ENCODE measurements at regions not wholly inside any gene's neighbourhood (a gene's known extent, or its start where the extent isn't known, plus 50 kb on each side); places are given as distances from the start of the nearest gene placed in this dataset.

DNA sequence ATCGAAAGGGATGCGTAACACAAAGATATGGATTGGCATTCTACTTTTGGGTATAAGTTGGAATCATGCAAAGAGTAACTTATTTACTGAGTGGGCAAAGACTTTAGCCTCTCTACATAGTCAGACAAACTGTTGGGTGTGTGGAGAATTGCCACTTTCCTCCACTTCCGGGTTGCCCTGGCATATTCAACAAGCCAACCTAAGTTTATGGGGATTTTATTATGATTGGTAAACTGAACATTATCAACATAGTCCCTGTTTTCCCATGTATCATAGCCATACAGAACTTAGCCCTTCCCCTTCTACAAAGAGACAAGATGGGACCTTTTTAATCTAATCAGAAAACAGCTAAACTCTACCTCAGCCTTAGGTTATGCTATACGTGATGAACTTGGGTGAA is 121.6 kb downstream of the AGTR2 start:
- ChIA-PET POLR2A (no interaction called here), CTCF (no interaction called here)
- Histone ChIP-seq H3K4me3 (ENCODE audit: low read depth, low read length) (no peak overlapping the region), H3K9me3 (ENCODE audit: control insufficient read depth, insufficient read depth, low read depth, low read length) (no peaks in the 10 kb centered on the region), H3K4me1 (ENCODE audit: control insufficient read depth, insufficient read depth, low read length) (no peaks in the 10 kb centered on the region), H3K27ac (ENCODE audit: extremely low read depth, low read depth, low read length) (no peak overlapping the region), H3K36me3 (ENCODE audit: control insufficient read depth in 2 of 2, insufficient read depth in 1 of 2, low read length in 2 of 2) (no peaks in the 10 kb centered on the region)
- TF ChIP-seq, protein P1, sequence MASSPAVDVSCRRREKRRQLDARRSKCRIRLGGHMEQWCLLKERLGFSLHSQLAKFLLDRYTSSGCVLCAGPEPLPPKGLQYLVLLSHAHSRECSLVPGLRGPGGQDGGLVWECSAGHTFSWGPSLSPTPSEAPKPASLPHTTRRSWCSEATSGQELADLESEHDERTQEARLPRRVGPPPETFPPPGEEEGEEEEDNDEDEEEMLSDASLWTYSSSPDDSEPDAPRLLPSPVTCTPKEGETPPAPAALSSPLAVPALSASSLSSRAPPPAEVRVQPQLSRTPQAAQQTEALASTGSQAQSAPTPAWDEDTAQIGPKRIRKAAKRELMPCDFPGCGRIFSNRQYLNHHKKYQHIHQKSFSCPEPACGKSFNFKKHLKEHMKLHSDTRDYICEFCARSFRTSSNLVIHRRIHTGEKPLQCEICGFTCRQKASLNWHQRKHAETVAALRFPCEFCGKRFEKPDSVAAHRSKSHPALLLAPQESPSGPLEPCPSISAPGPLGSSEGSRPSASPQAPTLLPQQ (tag by site-specific recombination; IDR thresholded peaks at IDR 0.05), result no peak
- no peak for TF ChIP-seq ZFP3 (tag by site-specific recombination; IDR thresholded peaks at IDR 0.05; ENCODE audit: low read depth)
- no peak for TF ChIP-seq SP3 (tag by site-specific recombination; IDR thresholded peaks at IDR 0.05)
- TF ChIP-seq ZNF341 (tag by site-specific recombination; IDR thresholded peaks at IDR 0.05; ENCODE audit: low read depth), result no peak
- no peak for TF ChIP-seq ZSCAN30 (tag by site-specific recombination; IDR thresholded peaks at IDR 0.05)
- TF ChIP-seq, protein P2, sequence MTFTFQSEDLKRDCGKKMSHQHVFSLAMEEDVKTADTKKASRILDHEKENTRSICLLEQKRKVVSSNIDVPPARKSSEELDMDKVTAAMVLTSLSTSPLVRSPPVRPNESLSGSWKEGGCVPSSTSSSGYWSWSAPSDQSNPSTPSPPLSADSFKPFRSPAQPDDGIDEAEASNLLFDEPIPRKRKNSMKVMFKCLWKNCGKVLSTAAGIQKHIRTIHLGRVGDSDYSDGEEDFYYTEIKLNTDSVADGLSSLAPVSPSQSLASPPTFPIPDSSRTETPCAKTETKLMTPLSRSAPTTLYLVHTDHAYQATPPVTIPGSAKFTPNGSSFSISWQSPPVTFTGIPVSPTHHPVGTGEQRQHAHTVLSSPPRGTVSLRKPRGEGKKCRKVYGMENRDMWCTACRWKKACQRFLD (tag by site-specific recombination; IDR thresholded peaks at IDR 0.05), result no peak
- no peak for TF ChIP-seq ZNF16 (tag by site-specific recombination; IDR thresholded peaks at IDR 0.05; ENCODE audit: low read depth)
- TF ChIP-seq, protein P3, sequence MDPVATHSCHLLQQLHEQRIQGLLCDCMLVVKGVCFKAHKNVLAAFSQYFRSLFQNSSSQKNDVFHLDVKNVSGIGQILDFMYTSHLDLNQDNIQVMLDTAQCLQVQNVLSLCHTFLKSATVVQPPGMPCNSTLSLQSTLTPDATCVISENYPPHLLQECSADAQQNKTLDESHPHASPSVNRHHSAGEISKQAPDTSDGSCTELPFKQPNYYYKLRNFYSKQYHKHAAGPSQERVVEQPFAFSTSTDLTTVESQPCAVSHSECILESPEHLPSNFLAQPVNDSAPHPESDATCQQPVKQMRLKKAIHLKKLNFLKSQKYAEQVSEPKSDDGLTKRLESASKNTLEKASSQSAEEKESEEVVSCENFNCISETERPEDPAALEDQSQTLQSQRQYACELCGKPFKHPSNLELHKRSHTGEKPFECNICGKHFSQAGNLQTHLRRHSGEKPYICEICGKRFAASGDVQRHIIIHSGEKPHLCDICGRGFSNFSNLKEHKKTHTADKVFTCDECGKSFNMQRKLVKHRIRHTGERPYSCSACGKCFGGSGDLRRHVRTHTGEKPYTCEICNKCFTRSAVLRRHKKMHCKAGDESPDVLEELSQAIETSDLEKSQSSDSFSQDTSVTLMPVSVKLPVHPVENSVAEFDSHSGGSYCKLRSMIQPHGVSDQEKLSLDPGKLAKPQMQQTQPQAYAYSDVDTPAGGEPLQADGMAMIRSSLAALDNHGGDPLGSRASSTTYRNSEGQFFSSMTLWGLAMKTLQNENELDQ (tag by site-specific recombination; IDR thresholded peaks at IDR 0.05; ENCODE audit: low read depth), result no peak
- TF ChIP-seq EGR2 (tag by site-specific recombination; IDR thresholded peaks at IDR 0.05; ENCODE audit: low read depth), result no peak
- TF ChIP-seq ZNF10 (tag by site-specific recombination; IDR thresholded peaks at IDR 0.05), result no peak
- TF ChIP-seq, protein P4, sequence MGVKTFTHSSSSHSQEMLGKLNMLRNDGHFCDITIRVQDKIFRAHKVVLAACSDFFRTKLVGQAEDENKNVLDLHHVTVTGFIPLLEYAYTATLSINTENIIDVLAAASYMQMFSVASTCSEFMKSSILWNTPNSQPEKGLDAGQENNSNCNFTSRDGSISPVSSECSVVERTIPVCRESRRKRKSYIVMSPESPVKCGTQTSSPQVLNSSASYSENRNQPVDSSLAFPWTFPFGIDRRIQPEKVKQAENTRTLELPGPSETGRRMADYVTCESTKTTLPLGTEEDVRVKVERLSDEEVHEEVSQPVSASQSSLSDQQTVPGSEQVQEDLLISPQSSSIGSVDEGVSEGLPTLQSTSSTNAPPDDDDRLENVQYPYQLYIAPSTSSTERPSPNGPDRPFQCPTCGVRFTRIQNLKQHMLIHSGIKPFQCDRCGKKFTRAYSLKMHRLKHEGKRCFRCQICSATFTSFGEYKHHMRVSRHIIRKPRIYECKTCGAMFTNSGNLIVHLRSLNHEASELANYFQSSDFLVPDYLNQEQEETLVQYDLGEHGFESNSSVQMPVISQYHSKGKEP (tag by site-specific recombination; IDR thresholded peaks at IDR 0.05), result no peak
- TF ChIP-seq, protein P5, sequence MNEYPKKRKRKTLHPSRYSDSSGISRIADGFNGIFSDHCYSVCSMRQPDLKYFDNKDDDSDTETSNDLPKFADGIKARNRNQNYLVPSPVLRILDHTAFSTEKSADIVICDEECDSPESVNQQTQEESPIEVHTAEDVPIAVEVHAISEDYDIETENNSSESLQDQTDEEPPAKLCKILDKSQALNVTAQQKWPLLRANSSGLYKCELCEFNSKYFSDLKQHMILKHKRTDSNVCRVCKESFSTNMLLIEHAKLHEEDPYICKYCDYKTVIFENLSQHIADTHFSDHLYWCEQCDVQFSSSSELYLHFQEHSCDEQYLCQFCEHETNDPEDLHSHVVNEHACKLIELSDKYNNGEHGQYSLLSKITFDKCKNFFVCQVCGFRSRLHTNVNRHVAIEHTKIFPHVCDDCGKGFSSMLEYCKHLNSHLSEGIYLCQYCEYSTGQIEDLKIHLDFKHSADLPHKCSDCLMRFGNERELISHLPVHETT (tag by site-specific recombination; IDR thresholded peaks at IDR 0.05), result no peak
- no peak for TF ChIP-seq ZNF555 (tag by site-specific recombination; conservative IDR thresholded peaks at IDR 0.05)
- no peak for TF ChIP-seq ZNF146 (tag by site-specific recombination; IDR thresholded peaks at IDR 0.05)
- no peak for TF ChIP-seq ZNF610 (tag by site-specific recombination; IDR thresholded peaks at IDR 0.05; ENCODE audit: borderline replicate concordance)

DNA sequence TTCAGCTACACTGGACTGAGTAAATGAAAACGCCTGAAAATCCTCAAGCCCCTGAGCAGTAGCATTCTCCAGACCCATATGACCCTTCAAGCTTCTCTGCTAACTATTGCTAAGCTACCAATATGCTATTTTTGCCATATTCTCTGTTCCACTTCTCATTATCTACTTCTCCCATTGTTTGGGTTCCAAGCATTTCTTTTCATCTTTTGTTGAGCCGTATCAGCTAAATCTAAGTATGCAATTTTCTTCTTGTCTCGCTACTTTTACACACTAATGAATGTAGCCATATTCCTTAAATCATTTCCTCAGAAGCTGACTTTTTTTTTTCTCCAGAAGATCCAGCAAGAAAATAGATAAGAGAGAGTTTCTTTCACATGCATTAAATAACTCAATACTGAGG is 128.4 kb downstream of the AGTR2 start:
- POLR2A ChIA-PET, result no interaction called here
- Histone ChIP-seq H3K27ac (ENCODE audit: extremely low read depth, low read depth, low read length) (no peak overlapping the region), H3K9me3 (ENCODE audit: control insufficient read depth, insufficient read depth, low read depth, low read length) (no peaks in the 10 kb centered on the region), H3K36me3 (ENCODE audit: control insufficient read depth in 2 of 2, insufficient read depth in 1 of 2, low read length in 2 of 2) (no peaks in the 10 kb centered on the region), H3K4me3 (ENCODE audit: low read depth, low read length) (no peak overlapping the region), H3K4me1 (ENCODE audit: control insufficient read depth, insufficient read depth, low read length) (no peaks in the 10 kb centered on the region)
- CTCF ChIA-PET, result interaction anchor here (0.9 kb wide), 1 partner anchor 94 kb away, joined by 5 read pairs; no protein-coding TSS in a partner anchor
- TF ChIP-seq ZNF133 (tag by site-specific recombination; IDR thresholded peaks at IDR 0.05) (no peak), ZFP37 (tag by site-specific recombination; IDR thresholded peaks at IDR 0.05) (peak; percentile 99)
